ENCODE measurements at regions not wholly inside any gene's neighbourhood (a gene's known extent, or its start where the extent isn't known, plus 50 kb on each side); places are given as distances from the start of the nearest gene placed in this dataset.

DNA sequence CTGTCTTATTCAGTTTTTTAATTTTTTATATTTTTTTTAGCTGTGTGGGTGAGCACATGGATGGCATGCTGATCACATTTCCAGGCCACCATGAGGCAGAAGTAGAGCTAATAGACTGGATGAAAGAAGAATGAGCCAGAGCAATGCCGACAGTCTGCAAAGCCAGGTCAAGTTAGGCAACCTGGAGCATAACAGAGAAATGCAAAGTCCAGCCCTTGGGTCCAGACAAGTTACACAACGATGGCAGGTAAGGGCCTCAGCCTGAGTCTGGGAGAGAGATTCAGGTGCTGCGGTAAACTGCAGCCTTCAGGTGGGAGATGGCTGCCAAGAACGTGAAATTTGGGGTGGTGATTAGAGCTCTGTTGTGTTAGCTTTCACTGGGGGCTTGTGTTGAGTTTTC is 84.0 kb upstream of the CACNA2D3 start:
- TF ChIP-seq EZH2phosphoT487 (IDR thresholded peaks at IDR 0.05) (no peak), EZH2 (IDR thresholded peaks at IDR 0.05) (no peak)
- TF ChIP-seq, protein P1, sequence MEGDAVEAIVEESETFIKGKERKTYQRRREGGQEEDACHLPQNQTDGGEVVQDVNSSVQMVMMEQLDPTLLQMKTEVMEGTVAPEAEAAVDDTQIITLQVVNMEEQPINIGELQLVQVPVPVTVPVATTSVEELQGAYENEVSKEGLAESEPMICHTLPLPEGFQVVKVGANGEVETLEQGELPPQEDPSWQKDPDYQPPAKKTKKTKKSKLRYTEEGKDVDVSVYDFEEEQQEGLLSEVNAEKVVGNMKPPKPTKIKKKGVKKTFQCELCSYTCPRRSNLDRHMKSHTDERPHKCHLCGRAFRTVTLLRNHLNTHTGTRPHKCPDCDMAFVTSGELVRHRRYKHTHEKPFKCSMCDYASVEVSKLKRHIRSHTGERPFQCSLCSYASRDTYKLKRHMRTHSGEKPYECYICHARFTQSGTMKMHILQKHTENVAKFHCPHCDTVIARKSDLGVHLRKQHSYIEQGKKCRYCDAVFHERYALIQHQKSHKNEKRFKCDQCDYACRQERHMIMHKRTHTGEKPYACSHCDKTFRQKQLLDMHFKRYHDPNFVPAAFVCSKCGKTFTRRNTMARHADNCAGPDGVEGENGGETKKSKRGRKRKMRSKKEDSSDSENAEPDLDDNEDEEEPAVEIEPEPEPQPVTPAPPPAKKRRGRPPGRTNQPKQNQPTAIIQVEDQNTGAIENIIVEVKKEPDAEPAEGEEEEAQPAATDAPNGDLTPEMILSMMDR (IDR thresholded peaks at IDR 0.05), result no peak
- Histone ChIP-seq H3K9me3 (ENCODE audit: low read depth) (no peaks in the 10 kb centered on the region), H3K36me3 (no peaks in the 10 kb centered on the region), H3K4me3 (no peak overlapping the region), H3F3A (ENCODE audit: low read depth) (no peaks in the 10 kb centered on the region), H4K20me1 (ENCODE audit: low read depth) (no peaks in the 10 kb centered on the region), H3K4me2 (no peak overlapping the region), H3K27ac (no peak overlapping the region), H2AFZ (replicated peaks) (no peak overlapping the region), H3K27me3 (no peaks in the 10 kb centered on the region), H3K79me2 (ENCODE audit: low read depth) (no peaks in the 10 kb centered on the region), H3K4me1 (peaks cover 11% of the 10 kb centered on the region), H3K9ac (no peak overlapping the region)
- no peaks in the 10 kb centered on the region for H3K9me3 Mint-ChIP-seq
- DNase-seq (ENCODE audit: low spot score), result no peak
- H3K27me3 Mint-ChIP-seq (ENCODE audit: insufficient read depth, low read depth), result peaks cover 12% of the 10 kb centered on the region
- H3K4me3 Mint-ChIP-seq, result no peak overlapping the region
- peaks cover 14% of the 10 kb centered on the region for H3K4me1 Mint-ChIP-seq
- H3K27ac Mint-ChIP-seq, result no peak overlapping the region
- no peaks in the 10 kb centered on the region for H3K36me3 Mint-ChIP-seq

DNA sequence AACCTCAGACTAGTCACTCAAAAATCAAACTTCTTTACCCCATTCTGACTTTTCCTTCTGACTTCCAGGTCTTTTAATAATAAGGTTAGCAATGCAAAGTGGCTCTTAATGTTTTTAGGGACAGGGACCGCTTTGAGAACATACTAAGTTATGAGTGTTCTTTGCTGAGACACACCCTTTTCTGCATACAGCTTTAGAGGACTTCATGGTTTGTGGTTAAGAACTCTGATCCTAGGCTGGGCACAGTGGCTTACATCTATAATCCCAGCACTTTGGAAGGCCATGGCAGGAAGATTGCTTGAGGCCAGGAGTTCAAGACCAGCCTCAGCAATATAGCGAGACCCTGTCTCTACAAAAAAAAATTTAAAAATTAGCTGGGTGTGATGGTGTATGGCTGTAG is 85.8 kb upstream of the CACNA2D3 start:
- Mint-ChIP-seq H3K27ac (no peak overlapping the region), H3K27me3 (ENCODE audit: insufficient read depth, low read depth) (peaks cover 10% of the 10 kb centered on the region), H3K4me1 (peaks cover 14% of the 10 kb centered on the region), H3K9me3 (no peaks in the 10 kb centered on the region), H3K36me3 (no peaks in the 10 kb centered on the region), H3K4me3 (no peak overlapping the region)
- H3K9ac ChIP-seq, result no peak overlapping the region
- H3K9me3 ChIP-seq (ENCODE audit: low read depth), result no peaks in the 10 kb centered on the region
- no peaks in the 10 kb centered on the region for H3F3A ChIP-seq (ENCODE audit: low read depth)
- H3K79me2 ChIP-seq (ENCODE audit: low read depth), result no peaks in the 10 kb centered on the region
- no peaks in the 10 kb centered on the region for H3K27me3 ChIP-seq
- no peak overlapping the region for H3K27ac ChIP-seq
- no peak overlapping the region for H3K4me3 ChIP-seq
- H4K20me1 ChIP-seq (ENCODE audit: low read depth), result no peaks in the 10 kb centered on the region
- H2AFZ ChIP-seq (replicated peaks), result no peak overlapping the region
- no peaks in the 10 kb centered on the region for H3K36me3 ChIP-seq
- DNase-seq (ENCODE audit: low spot score), result no peak
- TF ChIP-seq EZH2phosphoT487 (IDR thresholded peaks at IDR 0.05) (no peak), EZH2 (IDR thresholded peaks at IDR 0.05) (no peak)
- TF ChIP-seq, protein P1 (IDR thresholded peaks at IDR 0.05), result no peak
- H3K4me2 ChIP-seq, result no peak overlapping the region
- peaks cover 11% of the 10 kb centered on the region for H3K4me1 ChIP-seq

DNA sequence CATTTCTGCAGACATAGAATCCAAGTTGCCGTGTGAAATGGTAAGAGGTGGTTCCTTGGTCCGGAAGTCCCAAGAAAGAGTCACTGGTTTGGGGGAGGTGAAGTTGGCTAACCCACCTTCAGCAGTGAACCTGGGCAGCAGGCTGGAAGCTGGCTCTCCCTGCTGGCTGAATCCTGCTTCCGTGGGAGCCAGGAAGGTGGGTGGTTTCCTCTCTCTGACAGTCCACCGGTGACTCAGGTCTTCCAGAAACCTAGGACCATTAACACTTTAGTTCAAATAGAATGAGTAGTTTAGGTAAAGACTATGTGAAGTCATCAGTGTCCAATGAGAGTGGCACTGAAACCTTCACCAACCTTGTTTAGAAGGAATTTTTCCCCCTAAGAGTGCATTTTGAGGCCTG is 87.4 kb upstream of the CACNA2D3 start:
- Mint-ChIP-seq H3K27me3 (ENCODE audit: insufficient read depth, low read depth) (peaks cover 10% of the 10 kb centered on the region), H3K9me3 (peaks cover 3% of the 10 kb centered on the region), H3K27ac (no peak overlapping the region), H3K4me3 (no peak overlapping the region), H3K4me1 (peaks cover 2% of the 10 kb centered on the region), H3K36me3 (no peaks in the 10 kb centered on the region)
- no peak overlapping the region for H3K9ac ChIP-seq
- no peaks in the 10 kb centered on the region for H3K9me3 ChIP-seq (ENCODE audit: low read depth)
- H3F3A ChIP-seq (ENCODE audit: low read depth), result no peaks in the 10 kb centered on the region
- no peak overlapping the region for H3K4me2 ChIP-seq
- no peaks in the 10 kb centered on the region for H3K27me3 ChIP-seq
- no peak overlapping the region for H2AFZ ChIP-seq (replicated peaks)
- H4K20me1 ChIP-seq (ENCODE audit: low read depth), result no peaks in the 10 kb centered on the region
- H3K36me3 ChIP-seq, result no peaks in the 10 kb centered on the region
- H3K4me3 ChIP-seq, result no peak overlapping the region
- DNase-seq (ENCODE audit: low spot score), result no peak
- H3K27ac ChIP-seq, result no peak overlapping the region
- TF ChIP-seq EZH2phosphoT487 (IDR thresholded peaks at IDR 0.05) (no peak), EZH2 (IDR thresholded peaks at IDR 0.05) (no peak)
- TF ChIP-seq, protein P1 (IDR thresholded peaks at IDR 0.05), result no peak
- H3K79me2 ChIP-seq (ENCODE audit: low read depth), result no peaks in the 10 kb centered on the region
- peaks cover under 1% of the 10 kb centered on the region for H3K4me1 ChIP-seq
